DOHH2 (cell line): ENCODE measurements at regions not wholly inside any gene's neighbourhood (a gene's known extent, or its start where the extent isn't known, plus 50 kb on each side); places are given as distances from the start of the nearest gene placed in this dataset.

Experiments
- EZH2phosphoT487 ChIP-seq: fragments of 200-600 bp; sonication (generic); IDR thresholded peaks from 2 replicates; pipeline ENCODE4 v1.6.1; 2017; ENCODE audit warnings: borderline replicate concordance, mild to moderate bottlenecking, antibody characterized with exemption, low read length, moderate library complexity, mixed read lengths
- TF ChIP-seq, protein P1 (sequence below): fragments of 200-600 bp; sonication (generic); IDR thresholded peaks from one replicate; pipeline ENCODE4 v1.5.1; 2014; ENCODE audit warnings: antibody characterized with exemption, mild to moderate bottlenecking, low read depth, low read length; ENCODE audit not compliant: poor library complexity, severe bottlenecking

DNA sequence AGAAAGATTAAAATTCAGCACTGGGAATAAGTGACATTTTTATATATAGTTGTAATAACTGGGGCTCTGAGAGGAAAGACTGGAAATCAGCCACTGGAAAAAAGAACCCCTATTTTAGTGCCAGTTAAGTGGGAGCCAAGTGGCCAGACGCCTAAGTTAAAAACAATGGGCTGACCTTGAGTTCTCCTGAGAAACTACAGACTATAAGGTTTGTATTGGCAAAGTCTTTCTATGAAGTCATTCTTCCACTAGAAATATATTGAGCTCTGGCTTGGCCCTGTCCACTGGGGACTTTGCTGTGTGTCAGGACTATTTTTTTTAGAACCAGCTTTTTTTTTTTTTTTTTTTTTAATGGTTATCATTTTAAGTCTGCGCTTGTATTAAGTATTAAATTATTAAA lies 210.6 kb upstream of the FZD8 start:
- TF ChIP-seq, protein P1, sequence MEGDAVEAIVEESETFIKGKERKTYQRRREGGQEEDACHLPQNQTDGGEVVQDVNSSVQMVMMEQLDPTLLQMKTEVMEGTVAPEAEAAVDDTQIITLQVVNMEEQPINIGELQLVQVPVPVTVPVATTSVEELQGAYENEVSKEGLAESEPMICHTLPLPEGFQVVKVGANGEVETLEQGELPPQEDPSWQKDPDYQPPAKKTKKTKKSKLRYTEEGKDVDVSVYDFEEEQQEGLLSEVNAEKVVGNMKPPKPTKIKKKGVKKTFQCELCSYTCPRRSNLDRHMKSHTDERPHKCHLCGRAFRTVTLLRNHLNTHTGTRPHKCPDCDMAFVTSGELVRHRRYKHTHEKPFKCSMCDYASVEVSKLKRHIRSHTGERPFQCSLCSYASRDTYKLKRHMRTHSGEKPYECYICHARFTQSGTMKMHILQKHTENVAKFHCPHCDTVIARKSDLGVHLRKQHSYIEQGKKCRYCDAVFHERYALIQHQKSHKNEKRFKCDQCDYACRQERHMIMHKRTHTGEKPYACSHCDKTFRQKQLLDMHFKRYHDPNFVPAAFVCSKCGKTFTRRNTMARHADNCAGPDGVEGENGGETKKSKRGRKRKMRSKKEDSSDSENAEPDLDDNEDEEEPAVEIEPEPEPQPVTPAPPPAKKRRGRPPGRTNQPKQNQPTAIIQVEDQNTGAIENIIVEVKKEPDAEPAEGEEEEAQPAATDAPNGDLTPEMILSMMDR: no peak
- no peak for TF ChIP-seq EZH2phosphoT487
